HG03342 (cell line): ENCODE measurements at regions not wholly inside any gene's neighbourhood (a gene's known extent, or its start where the extent isn't known, plus 50 kb on each side); places are given as distances from the start of the nearest gene placed in this dataset.
"Not testable (repeated sequence)": the region's sequence is repeated elsewhere in the genome, so short reads cannot be mapped to it uniquely, and the experiment has no call there.

Experiments
- ATAC-seq: cut with Tn5 transposase; IDR thresholded peaks from one replicate; pipeline ENCODE4 v1.9.1; 2021; ENCODE audit warnings: mild to moderate bottlenecking, moderate library complexity; ENCODE audit not compliant: unreplicated experiment

- not testable (repeated sequence) for ATAC-seq
Measured at GRCh38 chr2:200201839-200202238, 104.7 kb upstream of the SPATS2L start.

- no peak for ATAC-seq
Measured at GRCh38 chr2:200203381-200203827, 103.1 kb upstream of the SPATS2L start.

GRCh38 chr2:200208041-200208440 lies 98.5 kb upstream of the SPATS2L start:
- no peak for ATAC-seq

GRCh38 chr2:200209030-200209429 lies 97.5 kb upstream of the SPATS2L start:
- no peak for ATAC-seq

- no peak for ATAC-seq
Measured at GRCh38 chr2:200211643-200212042, 94.8 kb upstream of the SPATS2L start.

- no peak for ATAC-seq
Measured at GRCh38 chr2:200212862-200213425, 93.5 kb upstream of the SPATS2L start.

GRCh38 chr2:200216310-200216709 lies 90.2 kb upstream of the SPATS2L start:
- ATAC-seq: no peak

GRCh38 chr2:200217320-200217719 lies 89.2 kb upstream of the SPATS2L start:
- no peak for ATAC-seq

- no peak for ATAC-seq
Measured at GRCh38 chr2:200218645-200219044, 87.8 kb upstream of the SPATS2L start.

GRCh38 chr2:200219309-200220113 lies 87.0 kb upstream of the SPATS2L start:
- ATAC-seq: no peak

GRCh38 chr2:200220251-200220650 lies 86.2 kb upstream of the SPATS2L start:
- no peak for ATAC-seq

GRCh38 chr2:200221055-200221955 lies 85.2 kb upstream of the SPATS2L start:
- ATAC-seq: no peak

GRCh38 chr2:200222791-200223190 lies 83.7 kb upstream of the SPATS2L start:
- no peak for ATAC-seq

- ATAC-seq: no peak
Measured at GRCh38 chr2:200223205-200223784, 83.2 kb upstream of the SPATS2L start.

GRCh38 chr2:200225951-200226350 lies 80.5 kb upstream of the SPATS2L start:
- no peak for ATAC-seq

GRCh38 chr2:200226451-200227426 lies 79.8 kb upstream of the SPATS2L start:
- ATAC-seq: no peak

GRCh38 chr2:200230716-200231115 lies 75.8 kb upstream of the SPATS2L start:
- no peak for ATAC-seq

- no peak for ATAC-seq
Measured at GRCh38 chr2:200235533-200235932, 71.0 kb upstream of the SPATS2L start.

- no peak for ATAC-seq
Measured at GRCh38 chr2:200239216-200239615, 67.3 kb upstream of the SPATS2L start.

- no peak for ATAC-seq
Measured at GRCh38 chr2:200242570-200242969, 63.9 kb upstream of the SPATS2L start.
